Fibroblast of villous mesenchyme (primary cell): ENCODE measurements at regions not wholly inside any gene's neighbourhood (a gene's known extent, or its start where the extent isn't known, plus 50 kb on each side); places are given as distances from the start of the nearest gene placed in this dataset.

Source experiments
- DNase-seq: peaks from one replicate; pipeline ENCODE4 v3.0.0-alpha.2; 2010; ENCODE audit warnings: low read depth
- H3K4me3 ChIP-seq: 2 replicates; pipeline ENCODE4 v1.5.1; 2011; ENCODE audit warnings: low read depth, mild to moderate bottlenecking, low read length
- TF ChIP-seq, protein P1 (sequence below): IDR thresholded peaks from 2 replicates; pipeline ENCODE4 v1.5.1; 2012; ENCODE audit warnings: low read depth, mild to moderate bottlenecking, low read length; ENCODE audit not compliant: insufficient read depth

DNA sequence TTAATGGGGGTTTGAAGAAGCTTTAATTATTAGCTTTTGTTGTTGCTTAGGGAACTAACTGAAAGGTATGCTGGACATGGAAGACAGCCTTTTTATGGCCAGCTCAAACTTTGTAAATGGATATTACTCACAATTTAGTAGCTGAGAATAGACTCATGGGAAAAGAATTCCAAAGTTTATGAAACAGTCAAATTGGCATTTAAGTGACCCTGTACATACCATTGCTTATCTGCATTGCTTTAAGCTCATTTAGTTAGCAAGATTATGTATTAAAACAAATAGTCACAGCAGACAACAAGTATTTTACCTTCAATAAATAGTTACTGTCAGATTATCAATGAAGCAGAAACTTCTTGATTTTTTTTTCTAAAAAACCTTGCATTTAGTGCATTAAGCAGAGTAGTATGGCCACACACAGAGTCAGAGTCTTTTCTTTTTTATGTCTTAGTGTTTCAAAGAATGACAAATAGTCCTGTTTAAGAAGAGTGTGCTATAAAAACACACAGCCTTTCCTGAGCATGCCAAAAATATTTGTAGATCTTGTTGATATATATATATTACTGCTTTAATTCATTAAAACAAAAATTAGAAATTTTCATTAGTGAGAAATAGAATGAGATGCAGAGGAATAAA lies 102.2 kb downstream of the TTC6 start:
- no peak overlapping the region for H3K4me3 ChIP-seq
- TF ChIP-seq, protein P1, sequence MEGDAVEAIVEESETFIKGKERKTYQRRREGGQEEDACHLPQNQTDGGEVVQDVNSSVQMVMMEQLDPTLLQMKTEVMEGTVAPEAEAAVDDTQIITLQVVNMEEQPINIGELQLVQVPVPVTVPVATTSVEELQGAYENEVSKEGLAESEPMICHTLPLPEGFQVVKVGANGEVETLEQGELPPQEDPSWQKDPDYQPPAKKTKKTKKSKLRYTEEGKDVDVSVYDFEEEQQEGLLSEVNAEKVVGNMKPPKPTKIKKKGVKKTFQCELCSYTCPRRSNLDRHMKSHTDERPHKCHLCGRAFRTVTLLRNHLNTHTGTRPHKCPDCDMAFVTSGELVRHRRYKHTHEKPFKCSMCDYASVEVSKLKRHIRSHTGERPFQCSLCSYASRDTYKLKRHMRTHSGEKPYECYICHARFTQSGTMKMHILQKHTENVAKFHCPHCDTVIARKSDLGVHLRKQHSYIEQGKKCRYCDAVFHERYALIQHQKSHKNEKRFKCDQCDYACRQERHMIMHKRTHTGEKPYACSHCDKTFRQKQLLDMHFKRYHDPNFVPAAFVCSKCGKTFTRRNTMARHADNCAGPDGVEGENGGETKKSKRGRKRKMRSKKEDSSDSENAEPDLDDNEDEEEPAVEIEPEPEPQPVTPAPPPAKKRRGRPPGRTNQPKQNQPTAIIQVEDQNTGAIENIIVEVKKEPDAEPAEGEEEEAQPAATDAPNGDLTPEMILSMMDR: no peak
- DNase-seq: peak; percentile 53

DNA sequence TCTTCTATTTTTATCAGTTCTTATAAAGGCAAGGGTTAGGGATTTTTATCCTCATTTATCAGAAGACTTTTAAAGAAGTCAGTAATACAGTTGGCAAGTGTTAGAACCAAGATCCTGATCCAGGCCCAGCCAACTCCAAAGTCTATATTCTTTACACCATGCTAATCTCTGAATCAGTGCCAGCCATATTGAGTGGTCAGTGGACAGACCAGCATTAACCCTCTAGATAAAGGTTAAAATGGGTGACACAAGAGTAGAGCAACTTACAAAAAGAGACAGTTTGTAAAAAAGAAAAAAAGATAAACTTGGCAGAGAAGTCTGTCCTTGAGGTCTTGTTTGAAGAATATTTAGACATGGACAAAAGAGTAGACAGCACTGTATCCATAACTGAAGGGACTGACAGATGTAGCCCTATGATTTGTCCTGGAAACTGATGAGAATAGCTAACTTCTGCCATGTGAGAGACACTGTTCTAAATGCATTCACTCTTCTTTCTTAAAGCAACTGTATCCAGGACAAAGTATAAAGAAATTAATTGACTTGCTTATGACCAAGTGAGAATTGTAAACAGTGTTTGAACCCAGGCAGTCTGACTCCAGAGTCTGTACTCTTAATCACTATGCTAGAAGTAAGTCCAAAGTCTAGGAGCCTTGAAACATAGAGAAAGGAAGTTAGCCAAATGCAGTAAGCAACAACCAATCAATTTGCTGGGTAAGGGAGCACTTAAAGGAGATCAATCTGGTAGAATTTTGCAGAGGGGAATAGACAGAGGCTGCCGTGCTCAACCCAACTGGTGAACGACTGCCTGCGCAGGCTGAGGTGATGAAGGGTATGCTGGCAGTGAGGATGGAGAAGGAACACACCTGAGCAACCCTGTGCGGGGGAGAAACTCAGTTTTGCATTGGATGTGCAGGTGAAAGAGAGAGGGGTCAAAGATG lies 103.7 kb downstream of the TTC6 start:
- TF ChIP-seq, protein P1: no peak
- H3K4me3 ChIP-seq: no peak overlapping the region
- no peak for DNase-seq

DNA sequence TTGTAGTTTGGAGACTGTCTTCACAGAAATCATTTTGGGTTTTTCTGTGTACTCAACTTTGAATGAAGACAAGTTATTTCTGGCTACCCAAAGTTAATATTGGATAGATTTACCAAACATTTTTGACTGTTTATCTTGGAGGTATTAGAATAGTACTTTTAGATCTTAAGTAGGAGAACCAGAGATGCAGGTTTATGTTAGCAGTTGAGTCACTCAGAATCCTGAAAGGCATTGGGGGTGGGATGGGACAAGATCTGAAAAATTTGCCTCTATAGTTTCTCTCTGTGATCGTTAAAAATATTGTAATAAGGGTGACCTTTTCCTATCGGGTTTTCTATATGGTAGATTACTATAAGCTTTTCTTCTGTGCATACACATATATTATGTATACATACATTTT lies 112.3 kb downstream of the TTC6 start:
- DNase-seq: no peak
- TF ChIP-seq, protein P1: no peak
- no peak overlapping the region for H3K4me3 ChIP-seq

DNA sequence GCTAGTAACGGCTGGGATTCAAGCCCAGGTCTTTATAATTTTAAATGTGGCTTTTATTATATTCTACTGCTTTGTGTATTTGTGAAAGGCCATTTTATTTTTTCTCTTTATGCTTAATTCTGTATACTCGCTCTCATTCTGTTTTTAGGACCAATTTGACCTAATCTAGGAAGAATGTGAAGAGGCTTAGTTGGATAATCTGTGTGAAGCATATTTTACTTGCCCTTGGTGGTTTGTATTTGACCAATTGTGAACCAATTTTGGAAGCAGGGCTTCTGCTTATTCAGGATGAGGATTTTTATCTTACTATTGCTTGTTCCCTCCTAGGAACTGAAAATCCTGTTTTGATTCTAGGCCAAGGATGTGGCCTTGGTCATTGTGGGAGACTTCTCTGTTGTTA lies 113.1 kb downstream of the TTC6 start:
- peak; percentile 39 for DNase-seq
- no peak overlapping the region for H3K4me3 ChIP-seq
- TF ChIP-seq, protein P1: no peak

DNA sequence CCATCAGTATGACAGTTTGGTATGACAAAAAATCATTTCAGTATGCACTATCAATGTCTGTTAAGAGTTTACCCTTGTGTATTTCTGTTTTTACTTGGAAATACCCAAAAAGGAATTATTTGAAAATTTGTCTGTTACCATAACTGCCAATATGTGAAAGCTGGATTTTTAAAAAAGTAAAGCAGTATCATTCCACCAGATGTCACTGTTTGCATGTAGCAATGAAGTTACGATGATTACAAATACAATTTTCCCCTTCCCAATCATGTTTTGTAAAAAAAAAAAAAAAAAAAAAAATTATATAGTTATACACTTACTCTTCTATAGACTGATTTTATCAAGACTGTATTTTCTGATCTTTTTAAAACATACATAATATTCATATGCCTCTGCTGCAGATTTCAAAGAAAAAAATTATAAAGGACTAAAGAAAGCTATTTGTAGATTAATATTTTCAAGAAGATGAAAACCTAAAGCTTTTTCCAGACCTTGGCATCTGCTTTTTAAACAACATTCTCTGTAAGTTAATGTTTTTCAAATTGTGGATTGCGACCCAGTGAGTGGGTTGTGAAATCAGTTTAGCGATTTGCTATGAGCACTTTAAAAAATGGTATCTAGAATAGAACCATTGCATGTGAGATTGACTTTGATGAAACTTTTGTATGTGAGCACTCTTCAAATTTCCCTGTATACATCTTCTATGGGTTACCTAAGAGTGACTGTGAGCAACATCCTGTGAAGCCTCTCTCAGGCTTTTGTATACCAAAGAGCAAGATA lies 114.2 kb downstream of the TTC6 start:
- TF ChIP-seq, protein P1: peak; percentile 49
- no peak overlapping the region for H3K4me3 ChIP-seq
- peak; percentile 16 for DNase-seq

DNA sequence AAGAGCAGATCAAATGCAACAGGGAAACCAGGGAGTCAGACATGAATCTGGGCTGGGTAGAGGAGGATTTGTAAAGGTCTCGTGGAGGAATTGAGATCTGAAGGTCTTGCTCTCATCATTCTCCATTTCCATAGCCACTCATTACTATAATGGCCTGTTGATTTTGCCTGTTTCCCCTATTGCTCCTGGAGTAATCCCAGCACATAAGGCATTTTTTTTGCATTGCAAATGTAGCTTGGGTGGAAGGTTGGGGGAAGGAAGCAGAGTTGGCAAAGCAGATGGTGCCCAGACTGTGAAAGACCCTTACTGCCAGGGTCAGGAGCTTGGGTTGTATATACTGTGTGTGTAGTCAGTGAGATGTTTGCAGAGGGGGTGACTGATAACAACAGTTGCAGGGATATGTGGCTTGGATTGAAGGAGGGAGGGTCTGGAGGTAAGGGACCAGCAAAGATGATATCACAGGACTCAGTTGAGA lies 116.0 kb downstream of the TTC6 start:
- TF ChIP-seq, protein P1: no peak
- H3K4me3 ChIP-seq: no peak overlapping the region
- DNase-seq: no peak
